HEK293 (cell line): ENCODE measurements at regions not wholly inside any gene's neighbourhood (a gene's known extent, or its start where the extent isn't known, plus 50 kb on each side); places are given as distances from the start of the nearest gene placed in this dataset.

Experiments used
- ATF2 ChIP-seq: fragments of 450-650 bp; formaldehyde crosslinking; IDR thresholded peaks from 2 replicates; pipeline ENCODE4 v1.5.1; 2016; ENCODE audit warnings: missing biosample characterization, missing genetic modification characterization, low read depth
- CTCF ChIP-seq: fragments of 450-650 bp; formaldehyde crosslinking; IDR thresholded peaks from 2 replicates; pipeline ENCODE4 v1.5.1; 2016; ENCODE audit warnings: missing biosample characterization, missing genetic modification characterization
- ELK4 ChIP-seq: IDR thresholded peaks from 2 replicates; pipeline ENCODE4 v1.6.1; 2011; ENCODE audit warnings: mild to moderate bottlenecking, low read depth, low read length, borderline replicate concordance
- IKZF3 ChIP-seq: fragments of 450-650 bp; IDR thresholded peaks from 2 replicates; pipeline ENCODE4 v1.5.0; 2018; ENCODE audit warnings: missing biosample characterization, mild to moderate bottlenecking, missing genetic modification characterization, moderate library complexity
- PRDM1 ChIP-seq: fragments of 450-650 bp; formaldehyde crosslinking; IDR thresholded peaks from 2 replicates; pipeline ENCODE4; 2016; ENCODE audit warnings: missing biosample characterization, missing genetic modification characterization
- REPIN1 ChIP-seq: fragments of 450-650 bp; formaldehyde crosslinking; IDR thresholded peaks from 2 replicates; pipeline ENCODE4 v1.5.1; 2017; ENCODE audit warnings: missing biosample characterization, missing genetic modification characterization, low read depth
- ZBTB11 ChIP-seq: fragments of 450-650 bp; formaldehyde crosslinking; conservative IDR thresholded peaks from 2 replicates; pipeline ENCODE4 v1.5.1; 2016; ENCODE audit warnings: low read depth, missing biosample characterization, missing genetic modification characterization
- ZBTB44 ChIP-seq: fragments of 450-650 bp; IDR thresholded peaks from 2 replicates; pipeline ENCODE4 v1.5.1; 2018; ENCODE audit warnings: missing biosample characterization, mild to moderate bottlenecking, missing genetic modification characterization
- ZBTB8A ChIP-seq: fragments of 450-650 bp; formaldehyde crosslinking; IDR thresholded peaks from 2 replicates; pipeline ENCODE4 v1.5.1; 2016; ENCODE audit warnings: missing biosample characterization, missing genetic modification characterization
- ZFP3 ChIP-seq: fragments of 450-650 bp; formaldehyde crosslinking; IDR thresholded peaks from 2 replicates; pipeline ENCODE4 v1.5.1; 2016; ENCODE audit warnings: low read depth, missing biosample characterization, missing genetic modification characterization
- ZNF311 ChIP-seq: fragments of 450-650 bp; formaldehyde crosslinking; IDR thresholded peaks from 2 replicates; pipeline ENCODE4 v1.5.1; 2017; ENCODE audit warnings: missing biosample characterization, missing genetic modification characterization, borderline replicate concordance
- ZNF837 ChIP-seq: fragments of 450-650 bp; formaldehyde crosslinking; IDR thresholded peaks from 2 replicates; pipeline ENCODE4 v1.5.1; 2016; ENCODE audit warnings: missing biosample characterization, missing genetic modification characterization

- TF ChIP-seq ZNF311 (tag by site-specific recombination) (no peak), ZNF837 (tag by site-specific recombination) (no peak), ZBTB44 (no peak), CTCF (no peak), IKZF3 (tag by site-specific recombination) (no peak), REPIN1 (no peak), ZBTB8A (tag by site-specific recombination) (no peak), ATF2 (tag by site-specific recombination) (no peak), ELK4 (no peak), ZFP3 (tag by site-specific recombination) (no peak), PRDM1 (no peak), ZBTB11 (tag by site-specific recombination) (no peak)
Measured at GRCh38 chr7:94848992-94849576, 58.3 kb upstream of the PPP1R9A start.
